ENCODE measurements at regions not wholly inside any gene's neighbourhood (a gene's known extent, or its start where the extent isn't known, plus 50 kb on each side); places are given as distances from the start of the nearest gene placed in this dataset.
"Not testable (repeated sequence)": the region's sequence is repeated elsewhere in the genome, so short reads cannot be mapped to it uniquely, and the experiment has no call there.

DNA sequence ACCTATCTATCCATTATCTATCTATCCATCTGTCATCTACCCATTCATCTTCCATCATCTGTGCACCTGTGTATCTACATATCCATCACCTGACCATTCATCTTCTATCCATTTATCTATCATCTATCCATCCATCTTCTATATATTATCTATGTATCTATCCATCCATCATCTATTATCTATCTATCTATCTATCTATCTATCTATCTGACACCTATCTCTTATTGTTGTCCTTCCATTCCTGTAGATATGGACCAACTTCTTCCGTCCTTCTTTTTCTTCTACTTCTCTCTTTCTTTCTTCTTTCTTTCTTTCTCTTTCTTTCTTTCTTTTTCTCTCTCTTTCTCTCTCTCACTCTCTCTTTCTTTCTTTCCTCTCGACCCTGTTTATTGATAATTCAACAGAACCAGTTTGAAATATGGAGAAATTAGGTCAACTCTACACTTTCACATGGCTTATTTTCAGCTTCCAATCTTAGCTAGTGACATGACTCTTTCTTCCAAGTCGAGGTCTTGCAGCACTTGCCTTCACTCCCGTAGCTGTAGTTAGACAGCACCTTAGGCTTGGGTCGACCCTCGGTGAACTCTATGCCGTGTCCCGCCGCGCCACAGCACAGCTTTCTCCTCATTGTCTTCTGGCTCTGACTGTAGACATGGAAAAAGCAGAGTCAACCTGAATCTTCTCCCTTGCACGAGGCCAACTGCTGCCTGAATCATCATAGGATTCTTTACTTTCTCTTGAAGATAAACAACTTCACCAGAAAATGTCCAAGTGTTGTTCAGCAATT, 110.4 kb upstream of the EXOC2 start:
- 76% methylated on average over 8 of the region's 11 CpGs for WGBS (ENCODE audit: insufficient coverage, low coverage, low lambda C conversion rate, missing lambda C conversion rate)
- Histone ChIP-seq H3K4me3 (no peak overlapping the region), H3K36me3 (no peaks in the 10 kb centered on the region), H3K9me3 (no peaks in the 10 kb centered on the region), H3K4me1 (no peaks in the 10 kb centered on the region), H3K27ac (no peak overlapping the region), H3K27me3 (no peaks in the 10 kb centered on the region)
- TF ChIP-seq POLR2A (IDR thresholded peaks at IDR 0.05): no peak
- TF ChIP-seq, protein P1, sequence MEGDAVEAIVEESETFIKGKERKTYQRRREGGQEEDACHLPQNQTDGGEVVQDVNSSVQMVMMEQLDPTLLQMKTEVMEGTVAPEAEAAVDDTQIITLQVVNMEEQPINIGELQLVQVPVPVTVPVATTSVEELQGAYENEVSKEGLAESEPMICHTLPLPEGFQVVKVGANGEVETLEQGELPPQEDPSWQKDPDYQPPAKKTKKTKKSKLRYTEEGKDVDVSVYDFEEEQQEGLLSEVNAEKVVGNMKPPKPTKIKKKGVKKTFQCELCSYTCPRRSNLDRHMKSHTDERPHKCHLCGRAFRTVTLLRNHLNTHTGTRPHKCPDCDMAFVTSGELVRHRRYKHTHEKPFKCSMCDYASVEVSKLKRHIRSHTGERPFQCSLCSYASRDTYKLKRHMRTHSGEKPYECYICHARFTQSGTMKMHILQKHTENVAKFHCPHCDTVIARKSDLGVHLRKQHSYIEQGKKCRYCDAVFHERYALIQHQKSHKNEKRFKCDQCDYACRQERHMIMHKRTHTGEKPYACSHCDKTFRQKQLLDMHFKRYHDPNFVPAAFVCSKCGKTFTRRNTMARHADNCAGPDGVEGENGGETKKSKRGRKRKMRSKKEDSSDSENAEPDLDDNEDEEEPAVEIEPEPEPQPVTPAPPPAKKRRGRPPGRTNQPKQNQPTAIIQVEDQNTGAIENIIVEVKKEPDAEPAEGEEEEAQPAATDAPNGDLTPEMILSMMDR (IDR thresholded peaks at IDR 0.05): no peak
- no peak for DNase-seq
- intact Hi-C loops (cut with DNase I): no loop called here
- no peak for ATAC-seq

DNA sequence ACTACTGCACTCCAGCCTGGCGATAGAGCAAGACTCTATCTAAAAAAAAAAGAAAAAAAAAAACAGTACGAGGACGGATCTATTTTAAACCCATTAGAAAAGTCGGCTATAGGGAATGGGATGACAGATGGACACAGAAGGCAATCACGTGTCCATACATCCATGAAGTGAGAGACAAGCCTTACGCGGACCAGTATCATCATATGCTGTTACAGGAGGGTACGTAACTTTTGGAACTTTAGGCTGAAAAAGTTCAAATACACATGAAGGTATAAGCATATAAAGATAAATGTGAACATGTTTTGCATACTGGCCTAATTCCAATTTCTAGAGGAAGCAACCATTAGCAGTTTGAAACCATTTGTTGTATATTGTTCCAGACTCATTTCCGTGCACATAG, 109.8 kb upstream of the EXOC2 start:
- Histone ChIP-seq H3K4me1 (no peaks in the 10 kb centered on the region), H3K36me3 (no peaks in the 10 kb centered on the region), H3K27ac (no peak overlapping the region), H3K4me3 (no peak overlapping the region), H3K27me3 (no peaks in the 10 kb centered on the region), H3K9me3 (no peaks in the 10 kb centered on the region)
- ATAC-seq (no peak), DNase-seq (no peak)
- TF ChIP-seq POLR2A (IDR thresholded peaks at IDR 0.05): no peak
- TF ChIP-seq, protein P1 (IDR thresholded peaks at IDR 0.05): no peak
- intact Hi-C loops (cut with DNase I): no loop called here
- 73% methylated on average over 9 of the region's 9 CpGs for WGBS (ENCODE audit: insufficient coverage, low coverage, low lambda C conversion rate, missing lambda C conversion rate)

DNA sequence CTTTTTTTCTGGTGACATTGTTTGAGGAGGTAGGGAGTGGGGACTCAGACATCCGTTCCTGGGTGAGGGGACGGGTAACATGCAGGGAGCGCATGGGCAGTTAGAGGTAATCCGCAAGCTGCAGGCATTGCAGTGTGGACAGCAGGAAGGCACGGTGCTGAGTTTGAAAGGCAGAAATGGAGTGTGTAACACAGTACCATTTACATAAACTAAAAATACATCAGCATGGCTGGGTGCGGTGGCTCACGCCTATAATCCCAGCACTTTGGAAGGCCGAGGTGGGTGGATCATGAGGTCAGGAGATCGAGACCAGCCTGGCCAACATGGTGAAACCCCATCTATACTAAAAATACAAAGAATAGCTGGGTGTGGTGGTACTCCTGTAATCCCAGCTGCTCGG, 109.3 kb upstream of the EXOC2 start:
- ATAC-seq; DNase-seq; H3K36me3 ChIP-seq; H3K27ac ChIP-seq; H3K4me1 ChIP-seq; H3K4me3 ChIP-seq; H3K9me3 ChIP-seq; intact Hi-C loops (cut with DNase I); H3K27me3 ChIP-seq: not testable (repeated sequence)
- 68% methylated on average over 9 of the region's 10 CpGs for WGBS (ENCODE audit: insufficient coverage, low coverage, low lambda C conversion rate, missing lambda C conversion rate)

DNA sequence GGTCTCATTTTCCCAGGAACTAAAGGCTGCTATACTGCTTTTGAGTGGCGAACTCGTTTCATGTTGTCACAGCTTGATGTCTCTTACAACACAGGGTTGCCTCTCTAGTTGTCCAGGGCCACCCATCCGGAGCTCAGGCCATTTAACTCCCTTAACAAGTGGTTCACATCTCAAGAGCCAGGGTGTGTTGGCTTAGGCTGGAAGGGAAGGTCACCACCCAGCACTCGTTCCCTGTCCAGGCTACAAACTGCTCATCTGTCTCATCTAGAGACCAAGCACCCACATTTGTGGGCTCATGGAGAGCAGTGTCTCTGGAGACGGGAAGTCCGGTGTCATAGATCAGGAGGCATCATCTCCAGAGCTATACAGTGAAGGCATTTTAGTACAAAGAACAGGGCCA, 106.8 kb upstream of the EXOC2 start:
- Histone ChIP-seq H3K27me3 (no peaks in the 10 kb centered on the region), H3K36me3 (no peaks in the 10 kb centered on the region), H3K4me1 (no peaks in the 10 kb centered on the region), H3K9me3 (no peaks in the 10 kb centered on the region), H3K27ac (no peak overlapping the region), H3K4me3 (no peak overlapping the region)
- TF ChIP-seq, protein P1 (IDR thresholded peaks at IDR 0.05): no peak
- no peak for TF ChIP-seq POLR2A (IDR thresholded peaks at IDR 0.05)
- intact Hi-C loops (cut with DNase I): no loop called here
- DNase-seq (no peak), ATAC-seq (no peak)
- 70% methylated on average over 4 of the region's 6 CpGs for WGBS (ENCODE audit: insufficient coverage, low coverage, low lambda C conversion rate, missing lambda C conversion rate)

DNA sequence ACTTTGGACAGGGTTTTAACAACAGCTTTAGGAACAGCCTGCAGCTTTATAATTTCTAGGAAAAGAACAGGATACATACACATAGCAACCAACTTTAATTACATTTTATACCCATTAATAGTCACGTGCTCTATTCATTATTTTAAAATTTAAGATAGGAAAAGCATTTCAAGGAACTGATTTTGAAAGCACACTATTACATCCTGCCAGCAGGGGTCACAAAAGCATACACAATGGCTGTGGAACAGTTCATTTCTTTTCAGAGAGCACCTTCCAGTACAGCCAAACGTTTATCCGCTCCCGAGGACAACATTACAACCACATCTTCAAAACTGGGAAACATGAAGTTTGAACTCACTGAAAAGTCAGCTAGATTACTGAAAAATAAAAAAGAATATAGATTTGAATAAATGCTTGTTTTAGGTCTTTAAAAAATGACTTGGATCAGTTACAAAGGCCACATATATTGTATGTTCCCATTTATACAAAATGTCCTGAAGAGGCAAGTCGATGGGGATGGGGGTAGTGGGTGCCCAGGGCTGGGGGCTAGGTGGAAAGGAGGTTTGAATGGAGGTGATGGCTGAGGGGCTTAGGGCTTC, 104.6 kb upstream of the EXOC2 start:
- ATAC-seq (peak; percentile 86 to 97 (median 88)), DNase-seq (peak in 1 of 3 donors; percentile 60)
- no peaks in the 10 kb centered on the region for H3K4me1 ChIP-seq
- no peak overlapping the region for H3K27ac ChIP-seq
- 4% methylated on average over 5 of the region's 5 CpGs for whole genome bisulfite sequencing (ENCODE audit: insufficient coverage, low coverage, low lambda C conversion rate, missing lambda C conversion rate)
- no peaks in the 10 kb centered on the region for H3K27me3 ChIP-seq
- no peaks in the 10 kb centered on the region for H3K36me3 ChIP-seq
- H3K4me3 ChIP-seq: no peak overlapping the region
- TF ChIP-seq POLR2A (IDR thresholded peaks at IDR 0.05): no peak
- TF ChIP-seq, protein P1 (IDR thresholded peaks at IDR 0.05): peak; percentile 75 to 95 (median 81)
- intact Hi-C loops (cut with DNase I): no loop called here
- H3K9me3 ChIP-seq: no peaks in the 10 kb centered on the region
